HEK293 (cell line): ENCODE measurements at regions not wholly inside any gene's neighbourhood (a gene's known extent, or its start where the extent isn't known, plus 50 kb on each side); places are given as distances from the start of the nearest gene placed in this dataset.

Experiments
- BCL11A ChIP-seq: fragments of 450-650 bp; formaldehyde crosslinking; IDR thresholded peaks from 2 replicates; pipeline ENCODE4 v1.5.1; 2016; ENCODE audit warnings: low read depth, missing biosample characterization, missing genetic modification characterization
- CTCF ChIP-seq: fragments of 450-650 bp; formaldehyde crosslinking; IDR thresholded peaks from 2 replicates; pipeline ENCODE4 v1.5.1; 2016; ENCODE audit warnings: missing biosample characterization, missing genetic modification characterization
- ELK4 ChIP-seq: IDR thresholded peaks from 2 replicates; pipeline ENCODE4 v1.6.1; 2011; ENCODE audit warnings: mild to moderate bottlenecking, low read depth, low read length, borderline replicate concordance
- GLIS2 ChIP-seq: fragments of 450-650 bp; formaldehyde crosslinking; IDR thresholded peaks from 2 replicates; pipeline ENCODE4 v1.5.1; 2016; ENCODE audit warnings: missing biosample characterization, missing genetic modification characterization
- HOXC10 ChIP-seq: sonication (generic); formaldehyde crosslinking; IDR thresholded peaks from 2 replicates; pipeline ENCODE4 v1.8.1; 2023; ENCODE audit warnings: mild to moderate bottlenecking, missing genetic modification reagents
- KLF16 ChIP-seq: fragments of 450-650 bp; formaldehyde crosslinking; IDR thresholded peaks from 2 replicates; pipeline ENCODE4 v1.5.1; 2017; ENCODE audit warnings: missing biosample characterization, missing genetic modification characterization
- PRDM2 ChIP-seq: fragments of 450-650 bp; formaldehyde crosslinking; IDR thresholded peaks from 2 replicates; pipeline ENCODE4 v1.5.1; 2016; ENCODE audit warnings: missing biosample characterization, missing genetic modification characterization, borderline replicate concordance
- REST ChIP-seq: fragments of 450-650 bp; formaldehyde crosslinking; IDR thresholded peaks from 2 replicates; pipeline ENCODE4 v1.5.1; 2016; ENCODE audit warnings: missing biosample characterization, missing genetic modification characterization
- YY1 ChIP-seq: fragments of 450-650 bp; formaldehyde crosslinking; IDR thresholded peaks from 2 replicates; pipeline ENCODE4 v1.5.1; 2018; ENCODE audit warnings: missing biosample characterization, missing genetic modification characterization
- ZNF148 ChIP-seq: fragments of 450-650 bp; formaldehyde crosslinking; IDR thresholded peaks from 2 replicates; pipeline ENCODE4 v1.5.0; 2017; ENCODE audit warnings: missing biosample characterization, missing genetic modification characterization, borderline replicate concordance
- ZNF510 ChIP-seq: fragments of 450-650 bp; formaldehyde crosslinking; IDR thresholded peaks from 2 replicates; pipeline ENCODE4 v1.5.1; 2018; ENCODE audit warnings: mild to moderate bottlenecking, missing genetic modification characterization, missing biosample characterization; ENCODE audit not compliant: insufficient replicate concordance
- ZNF610 ChIP-seq: fragments of 450-650 bp; formaldehyde crosslinking; IDR thresholded peaks from 2 replicates; pipeline ENCODE4 v1.5.1; 2016; ENCODE audit warnings: missing biosample characterization, missing genetic modification characterization, borderline replicate concordance
- ZNF777 ChIP-seq: fragments of 450-650 bp; formaldehyde crosslinking; IDR thresholded peaks from 2 replicates; pipeline ENCODE4 v1.5.1; 2017; ENCODE audit warnings: missing biosample characterization, missing genetic modification characterization, borderline replicate concordance

- no peak for TF ChIP-seq CTCF
- no peak for TF ChIP-seq BCL11A (tag by site-specific recombination)
- TF ChIP-seq GLIS2 (tag by site-specific recombination) = no peak
- TF ChIP-seq ZNF610 (tag by site-specific recombination) = no peak
- TF ChIP-seq ELK4 = no peak
- TF ChIP-seq YY1 (tag by site-specific recombination) = no peak
- TF ChIP-seq REST (tag by site-specific recombination) = no peak
- TF ChIP-seq ZNF510 (tag by site-specific recombination) = no peak
- TF ChIP-seq KLF16 = no peak
- no peak for TF ChIP-seq ZNF148 (tag by site-specific recombination)
- no peak for TF ChIP-seq HOXC10
- TF ChIP-seq ZNF777 (tag by site-specific recombination) = no peak
- TF ChIP-seq PRDM2 = no peak
Measured at GRCh38 chrX:33726281-33727160, 405.6 kb downstream of the FAM47A start.
